ENCODE measurements at regions not wholly inside any gene's neighbourhood (a gene's known extent, or its start where the extent isn't known, plus 50 kb on each side); places are given as distances from the start of the nearest gene placed in this dataset.
"Not testable (repeated sequence)": the region's sequence is repeated elsewhere in the genome, so short reads cannot be mapped to it uniquely, and the experiment has no call there.

DNA sequence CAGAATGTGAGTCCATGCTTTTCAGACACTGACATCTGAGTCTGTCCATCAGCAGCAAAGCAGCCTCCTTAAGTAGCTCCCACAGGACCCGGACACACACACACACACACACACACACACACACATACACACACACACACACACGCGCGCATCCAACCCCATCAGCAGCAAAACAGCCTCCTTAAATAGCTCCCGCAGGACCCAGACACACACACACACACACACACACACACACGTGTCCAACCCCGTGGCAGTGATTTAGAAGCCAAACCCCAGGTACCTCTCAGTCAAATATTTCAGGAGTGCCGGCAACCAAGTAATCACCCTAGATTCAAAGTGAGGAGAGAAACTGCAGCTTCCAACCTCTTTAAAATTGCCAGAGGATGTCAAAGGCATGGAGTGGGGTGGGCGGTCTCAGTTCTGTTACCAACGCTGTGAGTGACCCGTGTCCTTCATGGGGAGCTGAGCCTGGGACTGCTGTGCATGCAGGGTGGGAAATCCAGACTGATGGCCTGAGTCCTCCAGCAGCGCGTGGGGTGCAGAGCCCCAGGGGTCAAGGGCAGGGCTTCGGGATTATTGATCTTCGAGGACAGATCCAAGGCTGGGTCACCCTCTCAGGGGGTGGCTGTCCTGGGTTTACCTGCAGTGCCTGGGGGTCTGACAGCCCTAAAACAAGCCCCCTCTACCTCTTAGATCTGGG lies 293.5 kb downstream of the ADGRD1 start:
- TF ChIP-seq, protein P1, sequence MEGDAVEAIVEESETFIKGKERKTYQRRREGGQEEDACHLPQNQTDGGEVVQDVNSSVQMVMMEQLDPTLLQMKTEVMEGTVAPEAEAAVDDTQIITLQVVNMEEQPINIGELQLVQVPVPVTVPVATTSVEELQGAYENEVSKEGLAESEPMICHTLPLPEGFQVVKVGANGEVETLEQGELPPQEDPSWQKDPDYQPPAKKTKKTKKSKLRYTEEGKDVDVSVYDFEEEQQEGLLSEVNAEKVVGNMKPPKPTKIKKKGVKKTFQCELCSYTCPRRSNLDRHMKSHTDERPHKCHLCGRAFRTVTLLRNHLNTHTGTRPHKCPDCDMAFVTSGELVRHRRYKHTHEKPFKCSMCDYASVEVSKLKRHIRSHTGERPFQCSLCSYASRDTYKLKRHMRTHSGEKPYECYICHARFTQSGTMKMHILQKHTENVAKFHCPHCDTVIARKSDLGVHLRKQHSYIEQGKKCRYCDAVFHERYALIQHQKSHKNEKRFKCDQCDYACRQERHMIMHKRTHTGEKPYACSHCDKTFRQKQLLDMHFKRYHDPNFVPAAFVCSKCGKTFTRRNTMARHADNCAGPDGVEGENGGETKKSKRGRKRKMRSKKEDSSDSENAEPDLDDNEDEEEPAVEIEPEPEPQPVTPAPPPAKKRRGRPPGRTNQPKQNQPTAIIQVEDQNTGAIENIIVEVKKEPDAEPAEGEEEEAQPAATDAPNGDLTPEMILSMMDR (IDR thresholded peaks at IDR 0.05), result not testable (repeated sequence)
- TF ChIP-seq EZH2phosphoT487, EZH2 (IDR thresholded peaks at IDR 0.05): not testable (repeated sequence)
